SHP77 treated with DMSO at 0.1 percent for 48 hours (cell line): ENCODE measurements at regions not wholly inside any gene's neighbourhood (a gene's known extent, or its start where the extent isn't known, plus 50 kb on each side); places are given as distances from the start of the nearest gene placed in this dataset.
A peak's percentile ranks its signal among the peaks of the same experiment; 100 is the strongest.

Experiments used
- DNase-seq: peaks from one replicate; lab custom pipeline; 2025; lab: John Stamatoyannopoulos, UW

DNA sequence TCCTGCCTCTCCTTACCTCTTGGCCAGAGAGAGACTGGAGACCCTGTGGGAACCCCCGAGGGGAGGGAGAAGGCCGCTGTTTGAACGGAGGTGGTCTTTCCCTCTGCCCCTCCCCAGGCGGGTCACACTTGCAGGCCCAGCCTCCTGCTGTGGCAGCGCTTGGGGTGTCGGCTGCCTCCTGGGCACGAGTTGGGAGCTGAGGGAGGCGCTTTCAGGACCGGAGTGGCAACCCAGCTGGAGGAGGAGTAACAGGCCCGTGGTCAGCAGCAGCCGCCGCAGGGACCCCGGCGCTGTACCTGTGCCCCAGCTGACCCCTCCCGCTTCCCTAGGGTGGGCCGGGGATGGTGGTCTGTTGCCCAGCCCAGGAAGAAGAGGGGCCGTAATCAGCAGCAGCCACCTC lies 278.3 kb downstream of the SEC14L1 start:
- no peak for DNase-seq

GRCh38 chr17:77419547-77420094 lies 278.9 kb downstream of the SEC14L1 start:
- no peak for DNase-seq

DNA sequence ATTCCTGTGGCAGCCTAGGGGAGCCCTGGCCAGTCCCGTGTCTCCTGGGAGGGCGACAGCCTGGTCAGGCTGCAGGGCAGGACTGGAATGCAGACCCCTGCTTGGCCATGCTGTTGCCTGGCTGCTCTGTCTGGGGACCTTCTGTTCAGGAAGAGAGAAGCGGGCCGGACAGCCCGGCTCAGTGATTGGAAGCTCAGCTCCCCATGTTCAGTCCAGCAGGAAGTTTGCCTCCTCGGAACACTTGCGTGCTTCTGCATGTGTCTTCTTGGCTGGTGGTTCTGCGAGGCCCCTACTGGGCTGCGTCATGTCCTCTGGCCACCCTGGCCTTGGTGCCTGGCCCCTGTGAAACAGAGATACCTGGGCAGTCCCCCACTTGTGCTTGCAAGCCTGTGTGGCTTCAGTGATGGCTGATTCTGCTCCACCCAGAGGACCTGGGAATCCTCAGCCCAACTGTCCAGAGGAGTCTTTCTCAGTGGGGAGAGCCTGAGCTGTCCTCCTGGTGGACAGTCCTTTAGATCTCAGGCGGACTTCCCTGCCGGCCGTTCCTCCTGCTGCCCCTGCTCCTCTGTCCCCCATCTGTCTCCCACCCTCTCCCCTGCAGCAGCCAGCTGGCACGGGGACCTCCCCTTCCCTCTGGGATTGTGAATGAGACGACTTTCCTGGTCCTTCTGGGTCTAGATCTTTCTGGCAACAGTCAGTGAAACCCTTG lies 279.5 kb downstream of the SEC14L1 start:
- no peak for DNase-seq

GRCh38 chr17:77420804-77421629 lies 280.2 kb downstream of the SEC14L1 start:
- peak; percentile 89 for DNase-seq

GRCh38 chr17:77421630-77421972 lies 280.8 kb downstream of the SEC14L1 start:
- DNase-seq, result no peak

- no peak for DNase-seq
Measured at GRCh38 chr17:77422104-77422747, 281.5 kb downstream of the SEC14L1 start.

DNA sequence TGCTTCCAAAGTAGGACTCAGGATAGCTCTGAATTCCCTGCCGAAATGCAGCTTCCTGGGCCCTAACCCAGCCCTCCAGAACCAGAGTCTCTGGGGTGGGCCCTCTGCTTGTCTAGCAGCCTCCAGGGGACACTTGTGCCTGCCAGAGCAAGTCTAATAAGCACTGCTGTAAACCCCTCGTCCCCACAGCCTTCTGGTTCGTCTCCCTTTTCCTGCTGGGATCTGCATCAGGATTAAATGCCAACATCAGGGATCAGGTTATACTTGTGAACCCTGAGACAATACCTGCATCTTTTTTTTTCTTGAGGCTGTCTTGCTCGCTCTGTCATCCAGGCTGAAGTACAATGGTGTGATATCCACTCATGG lies 282.0 kb downstream of the SEC14L1 start:
- DNase-seq, result no peak

DNA sequence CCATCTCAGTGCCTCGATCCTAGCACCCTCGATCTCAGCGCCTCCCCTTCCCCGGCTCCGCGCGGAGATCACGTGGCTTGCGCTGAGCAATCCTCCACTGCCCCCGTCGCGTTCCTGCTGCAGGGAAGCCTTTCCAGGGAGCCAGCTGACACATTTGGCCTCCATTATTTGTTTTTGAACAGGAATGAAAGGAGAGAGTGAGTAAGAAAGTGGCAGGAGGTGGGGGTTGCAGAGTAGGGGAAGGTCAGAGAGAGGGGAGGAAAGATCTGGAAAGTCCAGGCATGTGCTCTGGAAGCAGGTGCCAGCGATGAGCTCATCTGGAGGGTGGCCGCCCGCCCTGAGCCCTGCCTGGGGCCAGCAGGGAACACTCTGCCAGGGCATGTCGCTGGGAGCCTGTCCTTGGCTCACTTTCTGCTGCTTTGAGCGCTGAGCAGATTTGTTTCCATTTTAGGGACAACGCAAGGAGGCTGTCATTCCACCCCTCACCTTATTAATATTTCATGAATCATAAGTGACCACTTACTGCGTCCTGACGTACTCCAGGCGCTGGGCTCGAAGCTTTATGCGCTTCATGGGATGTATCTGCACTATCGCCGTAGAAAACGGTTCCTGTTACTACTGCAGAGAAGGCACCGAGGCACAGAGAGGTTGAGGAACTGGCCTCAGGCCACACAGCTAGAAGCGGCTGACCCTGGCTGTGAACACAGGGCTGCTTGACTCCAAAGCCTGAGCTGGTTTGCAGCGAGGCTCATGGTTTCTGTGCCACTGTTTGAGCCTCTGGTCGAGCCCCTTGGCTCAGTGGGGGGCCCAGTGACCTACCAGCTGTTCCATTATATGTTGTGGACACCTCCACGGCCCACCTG lies 283.1 kb downstream of the SEC14L1 start:
- no peak for DNase-seq

DNA sequence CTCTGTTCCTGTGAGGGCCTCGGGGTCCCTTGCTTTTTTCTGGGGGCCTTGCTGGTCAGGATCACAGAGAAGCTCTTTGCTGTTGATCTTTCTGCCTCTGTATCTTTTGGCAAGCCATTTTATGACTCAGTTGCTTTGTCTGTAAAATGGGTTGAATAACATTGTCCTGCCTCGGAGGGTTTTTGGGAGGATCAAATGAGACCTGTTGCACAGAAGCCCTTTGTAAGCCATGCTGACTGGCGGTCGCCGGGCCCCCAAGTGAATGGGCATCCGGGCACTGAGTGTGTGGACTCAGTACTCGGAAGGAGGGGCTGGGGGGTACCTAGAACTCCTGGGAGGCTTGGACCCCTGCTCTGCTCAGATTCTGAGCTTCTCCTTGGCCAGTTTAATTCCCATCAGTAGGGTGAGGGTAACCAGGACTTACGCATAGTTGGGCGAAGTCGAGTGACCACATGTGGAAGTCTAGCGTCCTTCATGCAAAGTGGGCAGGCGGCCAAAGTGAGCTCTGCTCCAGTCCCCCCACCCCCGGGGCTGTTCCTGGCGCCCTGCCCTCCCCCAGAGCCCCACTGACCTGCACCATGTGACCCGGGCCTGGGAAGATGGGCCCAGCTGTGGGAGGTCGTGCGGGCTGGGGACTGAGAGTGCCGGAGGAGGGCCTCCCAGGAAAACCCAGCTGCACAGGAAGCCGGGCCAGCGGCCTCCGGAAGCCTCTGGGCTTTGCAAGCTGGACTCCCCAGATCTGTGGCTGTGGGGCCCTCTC lies 284.0 kb downstream of the SEC14L1 start:
- DNase-seq, result no peak

DNA sequence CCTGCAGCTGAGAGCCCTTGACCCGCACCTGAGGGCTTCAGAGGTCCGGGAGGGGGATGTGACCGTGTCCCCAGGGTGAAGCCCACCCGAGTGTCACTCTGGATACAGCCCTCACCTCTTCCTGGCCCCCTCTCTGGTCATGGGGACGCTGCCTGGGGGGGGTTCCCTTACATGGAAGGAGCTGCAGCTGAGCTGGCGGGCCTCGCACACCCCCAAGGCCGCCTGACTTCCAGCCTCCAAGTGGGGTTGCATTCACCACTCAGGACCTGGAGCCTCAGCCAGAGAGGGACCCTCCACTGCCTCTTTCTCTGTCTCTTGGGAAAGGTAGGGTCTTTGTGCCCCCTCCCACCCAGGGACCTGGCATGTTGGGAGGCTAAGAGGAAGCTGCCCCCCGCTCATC lies 284.6 kb downstream of the SEC14L1 start:
- no peak for DNase-seq

- no peak for DNase-seq
Measured at GRCh38 chr17:77425791-77426641, 285.2 kb downstream of the SEC14L1 start.

DNA sequence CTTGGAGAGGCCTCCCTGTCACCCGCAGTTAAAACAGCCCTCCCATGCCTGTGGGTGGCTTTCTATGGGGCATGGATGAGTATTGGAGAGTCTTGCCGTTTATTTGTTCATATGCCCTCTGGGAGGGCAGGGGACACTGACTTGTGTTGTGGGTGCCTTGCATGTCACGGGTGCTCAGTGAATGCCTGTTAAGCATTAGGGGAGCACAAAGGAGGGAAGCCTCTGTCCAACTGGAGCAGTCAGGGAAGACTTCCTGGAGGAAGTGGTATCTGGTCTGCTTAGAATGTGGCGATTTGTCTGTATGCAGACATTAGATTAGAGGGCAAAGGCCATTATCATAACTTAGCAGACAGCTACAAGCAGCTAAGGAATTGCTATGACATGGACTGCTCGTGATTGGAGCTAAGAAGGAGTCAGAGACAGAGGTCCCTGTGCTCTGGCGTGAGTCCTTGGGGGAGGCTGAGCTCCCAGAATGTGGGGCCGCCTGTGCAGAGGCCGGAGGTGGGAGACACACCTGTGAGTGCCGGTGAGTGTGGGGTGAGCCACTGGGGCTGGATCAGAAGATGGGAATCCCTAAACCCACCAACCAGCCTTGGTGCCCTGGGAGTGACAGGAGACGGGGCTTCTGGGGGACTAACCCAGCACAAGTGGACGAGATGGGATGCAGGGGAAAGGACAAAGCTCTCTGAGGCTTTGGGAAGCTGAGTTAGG lies 286.1 kb downstream of the SEC14L1 start:
- DNase-seq, result no peak

- DNase-seq, result no peak
Measured at GRCh38 chr17:77427391-77427991, 286.7 kb downstream of the SEC14L1 start.

- no peak for DNase-seq
Measured at GRCh38 chr17:77428020-77428748, 287.4 kb downstream of the SEC14L1 start.

GRCh38 chr17:77428749-77429368 lies 288.1 kb downstream of the SEC14L1 start:
- no peak for DNase-seq

DNA sequence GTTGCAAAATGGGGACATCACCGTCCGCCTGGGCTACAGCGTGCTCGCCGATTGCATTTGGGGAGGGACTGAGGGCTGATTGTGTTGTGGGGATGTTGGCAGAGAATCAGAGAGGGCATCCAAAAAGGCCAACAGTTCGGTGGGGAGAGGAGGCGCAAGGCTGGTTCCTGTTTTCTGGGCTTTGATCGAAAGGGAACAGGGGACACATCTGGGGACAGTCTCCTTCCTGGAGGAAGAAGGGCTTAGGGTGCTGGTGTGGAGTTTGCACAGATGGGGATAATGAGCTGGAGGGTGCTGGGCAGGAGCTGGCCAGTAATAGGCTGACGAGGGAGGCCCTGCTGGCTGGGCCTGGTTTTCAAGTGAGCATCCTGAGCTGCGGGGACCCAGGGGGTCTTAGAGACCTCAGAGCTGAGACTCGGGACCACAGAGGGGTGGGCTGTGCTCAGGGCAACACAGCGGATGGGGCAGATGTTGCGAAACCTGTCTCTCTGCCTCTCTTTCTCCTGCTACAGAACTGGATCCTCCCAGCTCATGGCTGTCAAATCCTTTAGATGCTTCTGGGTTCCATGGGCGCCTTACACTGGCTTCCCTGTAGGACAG lies 288.7 kb downstream of the SEC14L1 start:
- DNase-seq, result no peak

- DNase-seq, result no peak
Measured at GRCh38 chr17:77429969-77430752, 289.4 kb downstream of the SEC14L1 start.
